HEK293 (cell line): ENCODE measurements at regions not wholly inside any gene's neighbourhood (a gene's known extent, or its start where the extent isn't known, plus 50 kb on each side); places are given as distances from the start of the nearest gene placed in this dataset.

Experiments used
- CTCF ChIA-PET: fragments of 350-600 bp; formaldehyde crosslinking; extraction: SDS; loops from one replicate; lab custom pipeline; 2021; ENCODE audit warnings: antibody characterized with exemption; lab: Yijun Ruan, JAX
- POLR2A ChIA-PET: fragments of 300-600 bp; formaldehyde crosslinking; extraction: SDS; loops from one replicate; lab custom pipeline; 2020; ENCODE audit warnings: antibody characterized with exemption, inconsistent platforms; lab: Yijun Ruan, JAX
- H3K27ac ChIP-seq: fragments of 200-500 bp; sonication (Bioruptor generic); 2 replicates; pipeline ENCODE4 v1.5.1; 2014; ENCODE audit warnings: low read depth, low read length, control low read depth, inconsistent platforms; ENCODE audit errors: extremely low read depth
- H3K36me3 ChIP-seq, 2 experiments: fragments of 200-500 bp in 1 of 2; sonication (Bioruptor generic) in 1 of 2; 1 replicate in 1 of 2; 2 replicates in 1 of 2; pipeline ENCODE4 v1.5.1; 2014 to 2017; ENCODE audit warnings: inconsistent platforms in 2 of 2, low read length in 2 of 2; ENCODE audit not compliant: control insufficient read depth in 2 of 2, insufficient read depth in 1 of 2
- H3K4me1 ChIP-seq: fragments of 200-500 bp; sonication (Bioruptor generic); 2 replicates; pipeline ENCODE4 v1.5.1; 2014; ENCODE audit warnings: mild to moderate bottlenecking, low read length, inconsistent platforms; ENCODE audit not compliant: control insufficient read depth, insufficient read depth
- H3K4me3 ChIP-seq: 2 replicates; pipeline ENCODE4 v1.5.1; 2011; ENCODE audit warnings: low read depth, mild to moderate bottlenecking, control low read depth, low read length, moderate library complexity
- H3K9me3 ChIP-seq: fragments of 200-500 bp; sonication (Bioruptor generic); 2 replicates; pipeline ENCODE4 v1.5.1; 2014; ENCODE audit warnings: low read depth, low read length, inconsistent platforms; ENCODE audit not compliant: control insufficient read depth, insufficient read depth
- BCL11B ChIP-seq: fragments of 450-650 bp; formaldehyde crosslinking; IDR thresholded peaks from 2 replicates; pipeline ENCODE4 v1.5.1; 2016; ENCODE audit warnings: low read depth, missing biosample characterization, missing genetic modification characterization
- KLF10 ChIP-seq: fragments of 450-650 bp; IDR thresholded peaks from 2 replicates; pipeline ENCODE4 v1.5.1; 2018; ENCODE audit warnings: missing biosample characterization, mild to moderate bottlenecking, missing genetic modification characterization
- PRDM2 ChIP-seq: fragments of 450-650 bp; formaldehyde crosslinking; IDR thresholded peaks from 2 replicates; pipeline ENCODE4 v1.5.1; 2016; ENCODE audit warnings: missing biosample characterization, missing genetic modification characterization, borderline replicate concordance
- REPIN1 ChIP-seq: fragments of 450-650 bp; formaldehyde crosslinking; IDR thresholded peaks from 2 replicates; pipeline ENCODE4 v1.5.1; 2017; ENCODE audit warnings: missing biosample characterization, missing genetic modification characterization, low read depth
- REST ChIP-seq: fragments of 450-650 bp; formaldehyde crosslinking; IDR thresholded peaks from 2 replicates; pipeline ENCODE4 v1.5.1; 2016; ENCODE audit warnings: missing biosample characterization, missing genetic modification characterization
- SCRT2 ChIP-seq: fragments of 450-650 bp; formaldehyde crosslinking; IDR thresholded peaks from 2 replicates; pipeline ENCODE4 v1.5.1; 2016; ENCODE audit warnings: missing biosample characterization, missing genetic modification characterization
- ZBTB1 ChIP-seq: fragments of 450-650 bp; formaldehyde crosslinking; IDR thresholded peaks from 2 replicates; pipeline ENCODE4 v1.5.1; 2016; ENCODE audit warnings: missing biosample characterization, missing genetic modification characterization
- ZBTB10 ChIP-seq: fragments of 450-650 bp; formaldehyde crosslinking; IDR thresholded peaks from 2 replicates; pipeline ENCODE4 v1.5.1; 2016; ENCODE audit warnings: missing biosample characterization, missing genetic modification characterization
- ZNF114 ChIP-seq: fragments of 450-650 bp; formaldehyde crosslinking; IDR thresholded peaks from 2 replicates; pipeline ENCODE4 v1.5.0; 2017; ENCODE audit warnings: missing biosample characterization, missing genetic modification characterization
- ZNF133 ChIP-seq: fragments of 450-650 bp; formaldehyde crosslinking; IDR thresholded peaks from 2 replicates; pipeline ENCODE4 v1.5.1; 2016; ENCODE audit warnings: missing biosample characterization, missing genetic modification characterization
- ZNF138 ChIP-seq: fragments of 450-650 bp; formaldehyde crosslinking; IDR thresholded peaks from 2 replicates; pipeline ENCODE4 v1.5.1; 2016; ENCODE audit warnings: missing biosample characterization, missing genetic modification characterization, borderline replicate concordance
- ZNF239 ChIP-seq: fragments of 450-650 bp; formaldehyde crosslinking; IDR thresholded peaks from 2 replicates; pipeline ENCODE4 v1.5.1; 2016; ENCODE audit warnings: missing biosample characterization, missing genetic modification characterization
- ZNF292 ChIP-seq: fragments of 450-650 bp; formaldehyde crosslinking; IDR thresholded peaks from 2 replicates; pipeline ENCODE4 v1.5.1; 2016; ENCODE audit warnings: low read depth, missing biosample characterization, missing genetic modification characterization, borderline replicate concordance
- ZNF623 ChIP-seq: fragments of 450-650 bp; formaldehyde crosslinking; IDR thresholded peaks from 2 replicates; pipeline ENCODE4 v1.5.1; 2016; ENCODE audit warnings: missing biosample characterization, missing genetic modification characterization
- ZNF76 ChIP-seq: fragments of 450-650 bp; formaldehyde crosslinking; IDR thresholded peaks from 2 replicates; pipeline ENCODE4; 2016; ENCODE audit warnings: low read depth, missing biosample characterization, missing genetic modification characterization, borderline replicate concordance
- ZNF791 ChIP-seq: fragments of 450-650 bp; formaldehyde crosslinking; IDR thresholded peaks from 2 replicates; pipeline ENCODE4 v1.5.1; 2016; ENCODE audit warnings: missing biosample characterization, missing genetic modification characterization
- ZNF792 ChIP-seq: fragments of 450-650 bp; formaldehyde crosslinking; IDR thresholded peaks from 2 replicates; pipeline ENCODE4 v1.5.1; 2016; ENCODE audit warnings: missing biosample characterization, missing genetic modification characterization

GRCh38 chr13:87080100-87080779, 590.9 kb upstream of the SLITRK5 start:
- H3K4me1 ChIP-seq = no peaks in the 10 kb centered on the region
- H3K4me3 ChIP-seq = no peak overlapping the region
- TF ChIP-seq ZNF133 (tag by site-specific recombination) (no peak), PRDM2 (tag by site-specific recombination) (no peak), ZNF292 (tag by site-specific recombination) (no peak), BCL11B (tag by site-specific recombination) (no peak), ZNF114 (tag by site-specific recombination) (no peak), ZBTB10 (no peak), REPIN1 (no peak), ZNF791 (tag by site-specific recombination) (no peak), REST (tag by site-specific recombination) (no peak), ZNF76 (no peak), ZNF792 (tag by site-specific recombination) (no peak), KLF10 (tag by site-specific recombination) (no peak), ZNF138 (tag by site-specific recombination) (no peak), ZNF623 (tag by site-specific recombination) (no peak), SCRT2 (no peak), ZBTB1 (tag by site-specific recombination) (no peak), ZNF239 (tag by site-specific recombination) (no peak)
- CTCF ChIA-PET = interaction anchor here (0.6 kb wide), 1 partner anchor 98 kb away, joined by 3 read pairs; no protein-coding TSS in a partner anchor
- no peaks in the 10 kb centered on the region for H3K9me3 ChIP-seq
- no peak overlapping the region for H3K27ac ChIP-seq
- POLR2A ChIA-PET = no interaction called here
- no peaks in the 10 kb centered on the region for H3K36me3 ChIP-seq
